Activated T-cell treated with anti-CD3 and anti-CD28 coated beads, Interleukin-2, amount 50 U/mL, for 4 hours (primary cell): ENCODE measurements at regions not wholly inside any gene's neighbourhood (a gene's known extent, or its start where the extent isn't known, plus 50 kb on each side); places are given as distances from the start of the nearest gene placed in this dataset.
A peak's percentile ranks its signal among the peaks of the same experiment; 100 is the strongest.
"Not testable (repeated sequence)": the region's sequence is repeated elsewhere in the genome, so short reads cannot be mapped to it uniquely, and the experiment has no call there.

Source experiments
- ATAC-seq, 2 donors: fragments of 200-7000 bp; cut with Tn5 transposase; one replicate each; pipeline ENCODE4 v1.10.0; 2021
- DNase-seq: peaks from one replicate; pipeline ENCODE4 v3.0.0-alpha.2; 2020
- H3K27me3 Mint-ChIP-seq: one replicate; pipeline ENCODE4 v1.8.0; 2021; ENCODE audit warnings: low read depth, mixed read lengths
- H3K36me3 Mint-ChIP-seq: one replicate; pipeline ENCODE4 v1.8.0; 2022; ENCODE audit warnings: mixed read lengths; ENCODE audit not compliant: insufficient read depth
- H3K4me1 Mint-ChIP-seq: one replicate; pipeline ENCODE4 v1.8.0; 2021; ENCODE audit warnings: low read depth, mixed read lengths
- H3K4me3 Mint-ChIP-seq: one replicate; pipeline ENCODE4 v1.8.0; 2021; ENCODE audit warnings: mild to moderate bottlenecking, moderate library complexity, mixed read lengths
- H3K9me3 Mint-ChIP-seq: one replicate; pipeline ENCODE4 v1.8.0; 2021; ENCODE audit warnings: mixed read lengths

DNA sequence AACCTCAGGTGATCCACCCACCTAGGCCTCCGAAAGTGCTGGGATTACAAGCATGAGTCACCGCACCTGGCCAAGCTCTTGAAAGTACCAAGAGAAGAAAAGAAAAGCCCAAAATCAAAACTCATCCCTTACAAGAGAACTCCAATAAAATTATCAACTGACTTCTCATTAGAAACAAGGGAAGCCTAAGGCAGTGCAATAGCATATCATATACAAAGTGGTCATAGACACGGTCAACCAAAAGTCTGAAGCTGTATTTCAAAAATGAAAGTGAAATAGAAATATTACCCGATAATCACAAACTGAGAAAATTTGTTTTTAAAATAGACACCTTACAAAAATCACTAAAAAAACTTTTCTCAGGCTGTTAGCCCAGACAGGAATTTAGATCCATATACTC, 1321.1 kb upstream of the GJE1 start:
- Mint-ChIP-seq H3K27me3 (no peaks in the 10 kb centered on the region), H3K4me1 (peaks cover 2% of the 10 kb centered on the region), H3K4me3 (no peak overlapping the region), H3K9me3 (no peaks in the 10 kb centered on the region), H3K36me3 (no peaks in the 10 kb centered on the region)
- DNase-seq = no peak
- no peak for ATAC-seq

DNA sequence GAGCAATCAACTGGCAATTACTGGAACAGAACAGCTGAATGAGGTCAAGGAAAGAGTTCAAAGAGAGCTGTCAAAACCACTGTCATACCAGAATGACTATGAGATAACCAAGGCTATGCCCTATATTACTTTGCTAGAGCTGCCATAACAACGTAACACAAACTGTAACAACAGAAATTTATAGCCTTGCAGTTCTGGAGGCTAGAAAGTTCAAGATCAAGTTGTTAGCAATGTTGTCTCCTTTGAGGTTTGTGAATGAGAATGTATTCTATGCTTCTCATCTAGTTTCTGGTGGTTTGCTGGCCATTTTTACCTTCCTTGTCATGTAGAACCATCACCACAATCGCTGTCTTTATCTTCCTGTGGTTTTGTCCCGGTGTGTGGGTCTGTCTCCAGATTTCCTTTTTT, 1323.0 kb upstream of the GJE1 start:
- no peaks in the 10 kb centered on the region for H3K9me3 Mint-ChIP-seq
- ATAC-seq (peak; percentile 79 to 90), DNase-seq (no peak)
- H3K4me1 Mint-ChIP-seq = peaks cover 2% of the 10 kb centered on the region
- H3K4me3 Mint-ChIP-seq = no peak overlapping the region
- H3K36me3 Mint-ChIP-seq = no peaks in the 10 kb centered on the region
- H3K27me3 Mint-ChIP-seq = no peaks in the 10 kb centered on the region

DNA sequence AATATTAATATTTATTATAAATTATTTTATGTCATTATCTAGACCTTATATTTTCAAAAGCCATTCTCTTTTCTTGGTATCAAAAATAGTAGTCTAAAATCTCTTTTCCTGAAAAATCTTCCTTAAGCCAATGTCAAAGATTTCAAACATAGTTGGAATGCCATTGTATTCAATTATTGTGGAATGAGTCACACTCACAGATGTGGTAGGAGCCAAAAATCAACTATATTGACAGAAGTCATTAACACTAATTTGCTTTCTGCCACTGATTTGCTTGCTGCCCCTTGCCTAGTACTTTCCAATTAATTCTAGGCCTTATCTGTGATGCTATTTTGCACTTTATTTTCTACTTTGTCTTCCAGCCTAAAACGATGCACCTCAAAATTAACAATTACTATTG, 1326.3 kb upstream of the GJE1 start:
- H3K36me3 Mint-ChIP-seq = no peaks in the 10 kb centered on the region
- DNase-seq (no peak), ATAC-seq (no peak)
- H3K4me1 Mint-ChIP-seq = peaks cover 2% of the 10 kb centered on the region
- no peaks in the 10 kb centered on the region for H3K9me3 Mint-ChIP-seq
- H3K4me3 Mint-ChIP-seq = no peak overlapping the region
- H3K27me3 Mint-ChIP-seq = peaks cover 2% of the 10 kb centered on the region

DNA sequence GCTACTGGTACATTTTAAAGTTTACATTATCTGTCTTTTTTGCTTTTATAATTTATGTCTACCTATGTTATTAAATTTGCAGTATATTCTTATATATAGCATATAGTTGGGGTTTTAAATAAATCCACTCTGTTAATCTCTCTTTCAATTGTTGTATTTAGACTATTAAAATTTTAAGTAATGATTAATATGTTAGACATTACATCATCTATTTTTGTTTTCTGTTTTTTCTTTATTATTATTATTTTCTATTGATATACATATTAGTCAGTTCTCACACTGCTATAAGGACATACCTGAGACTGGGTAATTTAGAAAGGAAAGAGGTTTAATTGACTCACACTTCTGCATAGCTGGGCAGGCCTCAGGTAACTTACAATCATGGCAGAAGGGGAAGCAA, 1338.2 kb upstream of the GJE1 start:
- no peak for DNase-seq
- Mint-ChIP-seq H3K36me3 (no peaks in the 10 kb centered on the region), H3K9me3 (peaks cover 3% of the 10 kb centered on the region), H3K4me1 (no peaks in the 10 kb centered on the region), H3K4me3 (no peak overlapping the region), H3K27me3 (no peaks in the 10 kb centered on the region)
- no peak for ATAC-seq

DNA sequence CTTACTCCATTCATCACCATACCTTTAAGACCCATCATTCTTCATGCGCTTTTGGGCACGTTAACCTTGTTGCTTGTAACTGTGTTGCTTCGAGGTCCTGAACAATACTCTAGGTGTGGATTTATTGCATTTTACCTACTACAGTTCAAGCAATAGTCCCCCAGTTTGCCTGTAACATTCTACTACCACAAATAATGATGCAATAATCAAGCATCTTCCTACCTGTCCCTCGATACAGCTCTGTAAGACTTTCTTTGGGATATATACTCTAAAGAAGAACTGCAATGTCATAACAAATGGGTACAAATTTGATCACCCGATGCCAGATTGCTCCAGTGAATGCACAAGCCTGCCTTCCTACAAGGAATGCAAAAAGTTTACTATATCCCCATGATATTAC, 1342.6 kb upstream of the GJE1 start:
- Mint-ChIP-seq H3K4me1 (no peaks in the 10 kb centered on the region), H3K9me3 (peaks cover 3% of the 10 kb centered on the region), H3K36me3 (no peaks in the 10 kb centered on the region), H3K4me3 (no peak overlapping the region), H3K27me3 (no peaks in the 10 kb centered on the region)
- DNase-seq (no peak), ATAC-seq (no peak)

DNA sequence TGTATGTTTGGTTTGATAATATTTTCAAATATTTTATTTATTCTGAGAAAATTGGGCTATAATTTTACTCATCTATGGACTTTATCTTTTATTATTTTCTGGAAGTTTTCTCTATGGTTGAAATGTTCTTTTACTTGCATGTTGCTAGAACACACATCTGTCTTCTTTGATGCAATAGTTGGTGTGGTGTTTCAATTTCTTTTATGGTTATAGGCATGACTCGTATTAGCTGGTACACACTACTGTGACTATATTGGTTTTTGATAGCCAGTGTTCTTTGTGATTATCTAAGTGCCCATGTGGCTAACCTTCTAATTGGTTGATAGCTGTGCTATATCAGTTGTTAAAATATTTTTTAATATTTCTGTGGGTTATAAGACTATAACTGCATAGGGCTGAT, 1343.3 kb upstream of the GJE1 start:
- Mint-ChIP-seq H3K9me3 (peaks cover 3% of the 10 kb centered on the region), H3K4me1 (no peaks in the 10 kb centered on the region), H3K36me3 (no peaks in the 10 kb centered on the region), H3K4me3 (no peak overlapping the region), H3K27me3 (no peaks in the 10 kb centered on the region)
- ATAC-seq (no peak), DNase-seq (no peak)

DNA sequence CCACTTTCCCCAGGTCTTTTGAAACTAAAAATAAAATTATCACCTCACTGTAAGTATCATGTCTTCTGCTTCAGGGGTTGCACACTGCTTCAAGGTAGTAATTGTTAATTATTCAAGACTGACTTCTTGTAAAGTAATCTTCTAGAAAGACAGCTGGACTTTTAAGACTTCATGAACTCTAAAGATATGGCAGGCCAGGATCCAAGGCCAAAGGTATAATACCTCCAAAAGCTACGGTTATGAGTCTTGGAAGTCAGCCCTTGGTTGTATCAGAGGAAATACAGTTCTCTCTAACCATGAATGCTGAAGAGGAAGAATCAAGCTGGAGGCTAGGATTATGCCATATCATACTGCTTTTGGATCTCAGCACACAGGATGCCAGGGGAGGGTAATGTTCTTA, 1346.8 kb upstream of the GJE1 start:
- DNase-seq (no peak), ATAC-seq (no peak)
- no peaks in the 10 kb centered on the region for H3K36me3 Mint-ChIP-seq
- H3K27me3 Mint-ChIP-seq = no peaks in the 10 kb centered on the region
- no peaks in the 10 kb centered on the region for H3K4me1 Mint-ChIP-seq
- H3K4me3 Mint-ChIP-seq = no peak overlapping the region
- H3K9me3 Mint-ChIP-seq = no peaks in the 10 kb centered on the region

DNA sequence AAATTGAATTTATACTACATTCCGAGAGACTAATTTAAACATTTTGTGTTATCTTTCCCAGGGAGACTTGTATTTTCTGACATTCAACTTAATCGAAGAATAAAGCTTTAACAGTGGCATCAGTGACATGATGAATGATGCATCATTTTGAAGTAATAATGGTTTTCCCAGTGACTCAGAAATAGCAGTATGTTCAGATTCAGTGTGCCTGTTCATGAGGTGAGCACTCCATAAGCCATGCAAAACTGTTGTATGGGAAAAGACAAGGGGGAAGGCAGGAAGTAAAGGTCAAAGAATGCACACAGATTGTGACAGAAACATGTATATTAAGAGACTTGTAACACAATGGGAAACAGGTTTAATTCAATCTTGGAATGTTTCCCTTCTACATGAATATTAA, 1348.2 kb upstream of the GJE1 start:
- Mint-ChIP-seq H3K4me1 (no peaks in the 10 kb centered on the region), H3K36me3 (no peaks in the 10 kb centered on the region), H3K27me3 (no peaks in the 10 kb centered on the region), H3K9me3 (no peaks in the 10 kb centered on the region), H3K4me3 (no peak overlapping the region)
- ATAC-seq (no peak), DNase-seq (no peak)

DNA sequence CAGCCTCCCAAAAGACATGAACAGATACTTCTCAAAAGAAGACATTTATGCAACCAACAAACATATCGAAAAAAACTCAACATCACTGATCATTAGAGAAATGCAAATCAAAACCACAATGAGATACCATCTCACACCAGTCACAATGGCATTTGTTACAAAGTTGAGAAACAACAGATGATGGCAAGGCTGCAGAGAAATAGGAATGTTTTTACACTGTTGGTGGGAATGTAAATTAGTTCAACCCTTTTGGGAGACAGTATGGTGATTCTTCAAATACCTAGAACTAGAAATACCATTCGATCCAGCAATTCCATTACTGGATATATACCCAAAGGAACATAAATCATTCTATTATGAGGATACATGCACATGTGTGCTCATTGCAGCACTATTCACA, 1349.2 kb upstream of the GJE1 start:
- not testable (repeated sequence) for H3K36me3 Mint-ChIP-seq, H3K27me3 Mint-ChIP-seq, H3K9me3 Mint-ChIP-seq, H3K4me1 Mint-ChIP-seq, ATAC-seq, DNase-seq, H3K4me3 Mint-ChIP-seq

DNA sequence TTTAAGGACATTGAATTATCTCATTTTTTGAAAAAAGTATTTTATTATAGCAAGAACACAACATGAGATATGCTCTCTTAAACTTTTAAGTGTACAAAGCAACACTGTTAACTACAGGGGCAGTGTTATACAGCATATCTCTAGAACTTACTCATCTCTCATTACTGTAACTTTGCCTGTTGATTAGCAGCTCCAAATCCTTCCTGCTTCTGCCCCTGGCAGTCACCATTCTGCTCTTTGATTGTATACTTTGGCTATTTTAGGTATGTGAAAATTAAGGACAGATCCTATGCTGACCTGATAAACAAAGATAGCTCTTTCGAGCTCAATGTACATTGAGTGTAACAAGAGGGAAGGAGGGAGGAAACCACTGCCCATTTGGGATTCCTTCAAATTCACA, 1349.8 kb upstream of the GJE1 start:
- no peaks in the 10 kb centered on the region for H3K36me3 Mint-ChIP-seq
- ATAC-seq (no peak), DNase-seq (no peak)
- no peak overlapping the region for H3K4me3 Mint-ChIP-seq
- no peaks in the 10 kb centered on the region for H3K27me3 Mint-ChIP-seq
- H3K9me3 Mint-ChIP-seq = no peaks in the 10 kb centered on the region
- no peaks in the 10 kb centered on the region for H3K4me1 Mint-ChIP-seq

DNA sequence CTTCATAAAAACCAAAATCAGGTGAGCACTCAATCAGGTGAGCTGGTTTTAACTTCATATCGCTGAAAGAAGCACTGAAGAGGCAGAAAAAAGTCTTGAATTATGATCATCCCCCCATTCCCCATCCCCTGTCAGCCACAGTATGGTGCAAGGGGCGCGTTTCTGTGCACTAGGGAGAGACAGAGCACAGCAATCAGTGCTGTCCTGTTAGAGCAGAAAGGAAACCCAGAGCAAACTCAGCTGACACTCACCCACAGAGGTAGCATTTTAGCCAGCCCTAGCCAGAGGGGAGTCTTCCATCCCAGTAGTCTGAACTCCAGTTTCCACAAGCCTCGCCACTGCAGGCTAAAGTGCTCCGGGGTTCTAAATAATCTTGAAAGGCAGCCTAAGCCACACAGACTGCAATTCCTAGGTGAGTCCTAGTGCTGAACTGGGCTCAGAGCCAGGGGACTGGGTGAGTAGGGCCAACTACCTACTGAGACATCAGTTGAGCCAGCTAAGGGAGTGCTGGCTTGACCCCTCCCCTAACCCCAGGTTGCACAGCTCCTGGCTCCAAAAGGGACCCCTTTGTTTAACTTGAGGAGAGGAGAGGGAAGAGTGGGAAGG, 1352.6 kb upstream of the GJE1 start:
- Mint-ChIP-seq H3K27me3 (no peaks in the 10 kb centered on the region), H3K36me3 (no peaks in the 10 kb centered on the region), H3K4me3 (no peak overlapping the region), H3K9me3 (no peaks in the 10 kb centered on the region), H3K4me1 (no peaks in the 10 kb centered on the region)
- DNase-seq (no peak), ATAC-seq (no peak)

DNA sequence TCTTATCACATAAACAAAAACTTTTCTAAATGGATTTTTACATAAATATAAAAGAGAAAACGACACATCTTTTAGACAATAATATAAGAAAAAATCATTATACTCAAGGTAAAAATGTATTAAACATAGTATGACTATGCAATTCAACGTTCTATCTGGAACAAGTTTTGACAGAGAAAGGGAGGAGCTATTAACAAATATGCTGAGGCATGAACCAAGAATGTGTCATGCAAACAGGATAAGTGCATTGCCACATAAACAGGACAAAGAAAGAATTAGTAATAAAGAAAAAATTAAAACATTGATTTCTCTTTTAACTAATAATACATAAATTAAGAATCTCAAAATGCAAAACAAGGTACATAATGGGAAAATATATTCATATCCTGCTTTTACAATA, 1353.4 kb upstream of the GJE1 start:
- ATAC-seq (no peak), DNase-seq (no peak)
- H3K9me3 Mint-ChIP-seq = no peaks in the 10 kb centered on the region
- peaks cover 4% of the 10 kb centered on the region for H3K4me1 Mint-ChIP-seq
- no peaks in the 10 kb centered on the region for H3K36me3 Mint-ChIP-seq
- no peaks in the 10 kb centered on the region for H3K27me3 Mint-ChIP-seq
- no peak overlapping the region for H3K4me3 Mint-ChIP-seq

DNA sequence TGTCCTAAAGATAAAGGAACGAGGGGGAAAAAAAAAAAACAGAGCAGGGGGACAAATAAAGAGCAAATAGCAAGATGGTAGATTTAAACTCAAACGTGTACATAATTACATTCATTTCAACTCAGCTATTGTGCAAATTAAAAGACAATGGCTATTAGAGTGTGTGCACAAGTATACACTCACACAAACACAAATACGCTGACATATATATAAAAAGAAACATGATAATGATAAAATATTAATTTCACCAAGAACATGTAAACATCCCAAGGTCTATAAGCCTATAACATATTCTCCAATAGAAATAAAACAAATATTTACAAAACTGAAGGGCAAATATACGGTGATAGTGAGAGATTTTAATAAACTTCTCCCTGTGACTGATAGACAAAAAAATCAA, 1354.9 kb upstream of the GJE1 start:
- Mint-ChIP-seq H3K9me3 (no peaks in the 10 kb centered on the region), H3K27me3 (no peaks in the 10 kb centered on the region), H3K4me1 (peaks cover 4% of the 10 kb centered on the region), H3K4me3 (no peak overlapping the region), H3K36me3 (no peaks in the 10 kb centered on the region)
- no peak for DNase-seq
- ATAC-seq = no peak

DNA sequence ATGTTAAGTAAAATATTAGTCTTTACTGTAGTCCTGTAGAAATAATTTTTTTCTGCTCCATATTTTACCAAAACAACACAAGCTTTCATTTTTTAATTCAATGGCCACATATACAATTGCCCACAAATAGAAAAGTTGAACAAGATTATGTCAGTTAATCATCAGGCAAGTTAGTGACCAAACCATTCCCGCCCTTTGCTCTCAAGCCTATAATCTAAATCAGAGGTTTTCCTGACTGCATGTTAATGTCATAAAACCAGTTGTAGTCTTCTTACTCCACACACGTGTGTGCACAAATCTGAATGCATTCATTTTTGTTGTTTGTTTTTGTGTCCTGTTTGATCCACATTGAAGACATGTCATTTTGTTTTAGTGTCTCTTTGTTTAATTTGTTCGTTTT, 1357.7 kb upstream of the GJE1 start:
- peaks cover 4% of the 10 kb centered on the region for H3K4me1 Mint-ChIP-seq
- no peaks in the 10 kb centered on the region for H3K9me3 Mint-ChIP-seq
- no peak overlapping the region for H3K4me3 Mint-ChIP-seq
- no peak for ATAC-seq
- H3K36me3 Mint-ChIP-seq = no peaks in the 10 kb centered on the region
- H3K27me3 Mint-ChIP-seq = no peaks in the 10 kb centered on the region
- DNase-seq = no peak

DNA sequence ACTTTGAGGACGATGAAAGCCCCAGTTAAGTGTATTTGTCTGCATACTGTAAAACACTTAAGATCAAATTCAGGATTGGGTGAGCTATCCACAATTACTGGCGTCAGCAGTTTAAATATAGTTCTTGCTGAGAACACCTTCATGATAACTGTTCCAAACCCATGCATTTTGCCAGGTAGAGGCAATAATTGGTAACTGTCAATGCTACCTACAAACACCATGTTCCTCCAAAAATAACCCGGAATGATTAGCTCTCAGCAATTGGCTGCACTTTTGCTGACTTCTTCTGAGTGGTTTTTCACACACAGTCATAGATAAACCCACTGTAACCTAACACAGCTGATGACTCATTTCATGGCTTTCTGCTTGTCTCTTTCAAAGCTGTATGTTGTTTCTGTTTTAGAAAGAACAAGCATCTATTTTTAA, 1358.6 kb upstream of the GJE1 start:
- DNase-seq (no peak), ATAC-seq (peak; percentile 82 to 97)
- H3K4me1 Mint-ChIP-seq = peaks cover 4% of the 10 kb centered on the region
- H3K4me3 Mint-ChIP-seq = no peak overlapping the region
- no peaks in the 10 kb centered on the region for H3K36me3 Mint-ChIP-seq
- H3K27me3 Mint-ChIP-seq = no peaks in the 10 kb centered on the region
- no peaks in the 10 kb centered on the region for H3K9me3 Mint-ChIP-seq

DNA sequence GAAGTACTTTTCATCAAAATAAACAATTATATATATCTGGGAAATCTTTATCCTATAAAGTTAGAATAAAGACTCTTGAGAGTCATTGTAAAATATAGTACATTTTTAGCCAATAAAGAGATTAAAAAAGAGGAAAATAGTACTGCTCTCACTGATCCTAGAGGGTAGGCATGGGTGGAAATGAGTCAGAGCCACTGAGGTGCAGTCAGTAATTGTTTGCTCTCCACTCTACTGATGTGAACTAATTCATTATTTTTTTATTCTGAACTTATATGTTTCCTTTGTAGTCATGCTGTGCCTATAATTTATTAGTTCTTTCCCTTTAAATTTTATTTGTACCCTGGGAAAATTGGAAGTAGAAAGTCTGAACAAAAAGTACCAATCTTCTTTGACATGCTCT, 1359.4 kb upstream of the GJE1 start:
- H3K36me3 Mint-ChIP-seq = no peaks in the 10 kb centered on the region
- H3K4me1 Mint-ChIP-seq = peaks cover 4% of the 10 kb centered on the region
- no peak for DNase-seq
- no peaks in the 10 kb centered on the region for H3K27me3 Mint-ChIP-seq
- H3K9me3 Mint-ChIP-seq = peaks cover 1% of the 10 kb centered on the region
- no peak overlapping the region for H3K4me3 Mint-ChIP-seq
- ATAC-seq = no peak
